Stimulated activated naive CD8-positive, alpha-beta T cell treated with anti-CD3 and anti-CD28 coated beads, Interleukin-15, Interleukin-2, amounts not matched to agents 100 ng/mL and 50 ng/mL, for 24 hours (primary cell): ENCODE measurements at regions not wholly inside any gene's neighbourhood (a gene's known extent, or its start where the extent isn't known, plus 50 kb on each side); places are given as distances from the start of the nearest gene placed in this dataset.

ENCODE experiments used
- H3K27ac Mint-ChIP-seq: one replicate; pipeline ENCODE4 v1.8.0; 2021; ENCODE audit warnings: mild to moderate bottlenecking, mixed read lengths
- H3K27me3 Mint-ChIP-seq: one replicate; pipeline ENCODE4 v1.8.0; 2021; ENCODE audit warnings: mixed read lengths
- H3K36me3 Mint-ChIP-seq: one replicate; pipeline ENCODE4 v1.8.0; 2021; ENCODE audit warnings: low read depth, mixed read lengths
- H3K4me1 Mint-ChIP-seq: one replicate; pipeline ENCODE4 v1.8.0; 2021; ENCODE audit warnings: low read depth, mixed read lengths
- H3K4me3 Mint-ChIP-seq: one replicate; pipeline ENCODE4 v1.8.0; 2021; ENCODE audit warnings: mild to moderate bottlenecking, mixed read lengths
- H3K9me3 Mint-ChIP-seq: one replicate; pipeline ENCODE4 v1.8.0; 2021; ENCODE audit warnings: mixed read lengths

DNA sequence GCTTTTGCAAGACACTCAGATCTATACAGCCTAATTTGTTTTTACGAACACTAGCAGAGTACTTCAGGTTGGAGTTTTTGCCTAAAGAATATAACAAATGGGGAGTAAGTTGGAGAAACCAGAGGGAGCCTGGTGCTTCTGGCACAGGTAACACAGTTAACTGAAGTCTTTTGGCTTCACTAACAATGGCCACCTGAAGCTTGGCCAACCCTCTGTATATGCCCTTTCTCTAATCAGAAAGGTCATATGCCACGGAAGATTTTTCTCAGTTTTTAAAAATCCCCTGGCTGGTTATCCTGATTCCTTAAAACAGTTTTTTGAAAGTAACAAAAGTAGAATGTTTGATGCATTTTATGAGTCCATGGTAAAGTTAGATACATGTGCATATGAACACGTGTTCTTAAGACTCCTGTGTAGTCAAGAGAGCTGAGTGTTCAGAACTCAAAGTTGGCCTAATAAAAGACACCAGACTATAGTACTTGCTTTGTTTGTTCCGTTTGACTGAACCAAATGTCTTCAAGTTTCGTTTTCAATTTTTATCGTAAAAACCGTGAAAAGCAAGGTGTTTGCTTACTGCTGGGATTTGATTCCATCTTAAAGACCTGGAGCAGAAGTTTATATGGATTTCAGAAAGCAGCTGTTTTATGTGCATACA lies 137.5 kb downstream of the KCNRG start:
- H3K9me3 Mint-ChIP-seq, result no peaks in the 10 kb centered on the region
- H3K4me3 Mint-ChIP-seq, result peak overlapping the region; percentile 37
- no peaks in the 10 kb centered on the region for H3K36me3 Mint-ChIP-seq
- no peaks in the 10 kb centered on the region for H3K27me3 Mint-ChIP-seq
- H3K4me1 Mint-ChIP-seq, result peaks cover 15% of the 10 kb centered on the region
- H3K27ac Mint-ChIP-seq, result peak overlapping the region; percentile 47

- Mint-ChIP-seq H3K9me3 (no peaks in the 10 kb centered on the region), H3K27ac (no peak overlapping the region), H3K36me3 (no peaks in the 10 kb centered on the region), H3K4me3 (peak overlapping the region; percentile 14), H3K27me3 (no peaks in the 10 kb centered on the region), H3K4me1 (peaks cover 15% of the 10 kb centered on the region)
Observed at GRCh38 chr13:50153401-50153800, 138.2 kb downstream of the KCNRG start.

GRCh38 chr13:50153876-50154275 lies 138.6 kb downstream of the KCNRG start:
- Mint-ChIP-seq H3K4me3 (no peak overlapping the region), H3K4me1 (peaks cover 15% of the 10 kb centered on the region), H3K36me3 (no peaks in the 10 kb centered on the region)

DNA sequence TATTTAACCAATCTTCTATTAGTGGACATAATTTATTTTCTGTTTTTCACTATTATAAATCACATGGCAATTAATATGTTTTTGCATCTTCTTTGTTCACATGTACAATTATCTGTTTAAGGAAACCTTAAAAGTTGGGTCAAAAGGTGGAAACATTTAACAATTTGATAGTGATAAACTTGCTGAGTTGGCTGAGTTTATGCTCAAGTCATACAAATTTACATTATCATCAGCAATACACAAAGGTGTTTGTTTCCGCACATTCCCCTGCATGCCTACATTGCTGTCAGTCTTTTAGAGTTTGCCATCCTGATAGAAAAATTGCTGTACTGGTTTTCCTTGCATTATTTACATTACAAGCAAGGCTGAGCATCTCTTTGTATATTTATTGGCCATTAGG lies 139.5 kb downstream of the KCNRG start:
- no peaks in the 10 kb centered on the region for H3K36me3 Mint-ChIP-seq
- no peaks in the 10 kb centered on the region for H3K9me3 Mint-ChIP-seq
- no peak overlapping the region for H3K27ac Mint-ChIP-seq
- H3K4me1 Mint-ChIP-seq, result peaks cover 15% of the 10 kb centered on the region
- H3K4me3 Mint-ChIP-seq, result no peak overlapping the region
- no peaks in the 10 kb centered on the region for H3K27me3 Mint-ChIP-seq

More at GRCh38 chr13:50153876-50154275, 138.6 kb downstream of the KCNRG start:
- Mint-ChIP-seq H3K9me3 (no peaks in the 10 kb centered on the region), H3K27me3 (no peaks in the 10 kb centered on the region), H3K27ac (no peak overlapping the region)

- Mint-ChIP-seq H3K27ac (no peak overlapping the region), H3K27me3 (no peaks in the 10 kb centered on the region), H3K36me3 (no peaks in the 10 kb centered on the region), H3K4me3 (no peak overlapping the region), H3K4me1 (peaks cover 15% of the 10 kb centered on the region), H3K9me3 (no peaks in the 10 kb centered on the region)
Observed at GRCh38 chr13:50156140-50156539, 140.9 kb downstream of the KCNRG start.

- no peak overlapping the region for H3K27ac Mint-ChIP-seq
- H3K4me3 Mint-ChIP-seq, result no peak overlapping the region
- H3K36me3 Mint-ChIP-seq, result no peaks in the 10 kb centered on the region
- H3K9me3 Mint-ChIP-seq, result no peaks in the 10 kb centered on the region
- H3K4me1 Mint-ChIP-seq, result peaks cover 15% of the 10 kb centered on the region
- H3K27me3 Mint-ChIP-seq, result no peaks in the 10 kb centered on the region
Observed at GRCh38 chr13:50156561-50157127, 141.4 kb downstream of the KCNRG start.

- Mint-ChIP-seq H3K36me3 (no peaks in the 10 kb centered on the region), H3K4me3 (no peak overlapping the region), H3K9me3 (no peaks in the 10 kb centered on the region), H3K27ac (no peak overlapping the region), H3K27me3 (peaks cover 1% of the 10 kb centered on the region), H3K4me1 (no peaks in the 10 kb centered on the region)
Observed at GRCh38 chr13:50158385-50159165, 143.3 kb downstream of the KCNRG start.

GRCh38 chr13:50159607-50160006 lies 144.4 kb downstream of the KCNRG start:
- H3K27me3 Mint-ChIP-seq, result peaks cover 6% of the 10 kb centered on the region
- no peak overlapping the region for H3K4me3 Mint-ChIP-seq
- H3K36me3 Mint-ChIP-seq, result no peaks in the 10 kb centered on the region
- H3K27ac Mint-ChIP-seq, result no peak overlapping the region
- no peaks in the 10 kb centered on the region for H3K9me3 Mint-ChIP-seq
- H3K4me1 Mint-ChIP-seq, result no peaks in the 10 kb centered on the region

GRCh38 chr13:50161052-50161451 lies 145.8 kb downstream of the KCNRG start:
- Mint-ChIP-seq H3K27ac (no peak overlapping the region), H3K4me1 (no peaks in the 10 kb centered on the region), H3K4me3 (no peak overlapping the region), H3K9me3 (peaks cover under 1% of the 10 kb centered on the region), H3K36me3 (no peaks in the 10 kb centered on the region), H3K27me3 (peaks cover 6% of the 10 kb centered on the region)

- peaks cover 9% of the 10 kb centered on the region for H3K27me3 Mint-ChIP-seq
- no peak overlapping the region for H3K4me3 Mint-ChIP-seq
- no peak overlapping the region for H3K27ac Mint-ChIP-seq
- no peaks in the 10 kb centered on the region for H3K36me3 Mint-ChIP-seq
- peaks cover 3% of the 10 kb centered on the region for H3K9me3 Mint-ChIP-seq
- H3K4me1 Mint-ChIP-seq, result no peaks in the 10 kb centered on the region
Observed at GRCh38 chr13:50162001-50162400, 146.8 kb downstream of the KCNRG start.

DNA sequence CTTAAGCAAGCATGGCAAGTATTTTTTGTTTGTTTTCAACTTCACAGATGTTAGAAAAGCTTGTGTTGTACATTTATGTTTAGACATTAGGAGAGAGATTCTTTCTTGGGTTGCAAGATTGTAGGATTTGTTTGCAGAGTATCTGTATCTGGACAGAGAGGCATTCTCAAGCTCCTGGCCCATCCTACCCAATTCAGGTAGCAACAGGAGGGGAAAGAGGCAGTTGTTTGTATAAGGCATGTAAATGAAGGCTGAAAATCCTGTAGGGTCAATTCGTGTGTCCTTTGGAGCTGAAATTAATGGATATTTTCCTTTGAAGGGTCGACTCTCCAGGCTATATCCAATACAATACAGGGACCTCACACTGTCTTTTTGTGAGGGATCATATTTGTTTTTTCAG lies 147.3 kb downstream of the KCNRG start:
- Mint-ChIP-seq H3K27ac (no peak overlapping the region), H3K4me3 (no peak overlapping the region), H3K9me3 (peaks cover 3% of the 10 kb centered on the region), H3K27me3 (peaks cover 9% of the 10 kb centered on the region), H3K4me1 (peaks cover 4% of the 10 kb centered on the region), H3K36me3 (no peaks in the 10 kb centered on the region)

GRCh38 chr13:50167224-50167947 lies 152.1 kb downstream of the KCNRG start:
- peaks cover 9% of the 10 kb centered on the region for H3K27me3 Mint-ChIP-seq
- H3K27ac Mint-ChIP-seq, result no peak overlapping the region
- H3K4me3 Mint-ChIP-seq, result no peak overlapping the region
- H3K4me1 Mint-ChIP-seq, result peaks cover 9% of the 10 kb centered on the region
- no peaks in the 10 kb centered on the region for H3K36me3 Mint-ChIP-seq
- H3K9me3 Mint-ChIP-seq, result peaks cover 3% of the 10 kb centered on the region

DNA sequence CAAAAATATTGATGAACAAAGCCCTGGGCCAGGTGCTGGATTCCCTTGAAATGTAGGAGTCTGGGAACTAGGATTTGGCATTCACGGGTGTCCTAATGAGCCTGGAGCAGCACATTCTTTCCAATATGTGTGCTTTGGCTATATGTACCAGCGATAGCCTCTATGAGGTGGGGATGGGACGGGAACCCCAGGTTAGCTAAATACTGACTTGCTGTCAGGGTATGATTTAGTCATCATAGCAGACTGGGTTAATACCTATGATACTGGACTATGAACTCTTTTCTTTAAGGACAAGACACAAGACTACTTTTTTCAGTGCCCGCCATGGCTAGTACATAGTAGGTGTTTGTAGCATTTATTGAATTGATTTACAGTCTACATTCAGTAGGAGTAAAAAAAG lies 152.7 kb downstream of the KCNRG start:
- H3K4me3 Mint-ChIP-seq, result no peak overlapping the region
- H3K4me1 Mint-ChIP-seq, result peaks cover 9% of the 10 kb centered on the region
- H3K27me3 Mint-ChIP-seq, result peaks cover 9% of the 10 kb centered on the region
- peaks cover 3% of the 10 kb centered on the region for H3K9me3 Mint-ChIP-seq
- H3K27ac Mint-ChIP-seq, result no peak overlapping the region
- no peaks in the 10 kb centered on the region for H3K36me3 Mint-ChIP-seq

DNA sequence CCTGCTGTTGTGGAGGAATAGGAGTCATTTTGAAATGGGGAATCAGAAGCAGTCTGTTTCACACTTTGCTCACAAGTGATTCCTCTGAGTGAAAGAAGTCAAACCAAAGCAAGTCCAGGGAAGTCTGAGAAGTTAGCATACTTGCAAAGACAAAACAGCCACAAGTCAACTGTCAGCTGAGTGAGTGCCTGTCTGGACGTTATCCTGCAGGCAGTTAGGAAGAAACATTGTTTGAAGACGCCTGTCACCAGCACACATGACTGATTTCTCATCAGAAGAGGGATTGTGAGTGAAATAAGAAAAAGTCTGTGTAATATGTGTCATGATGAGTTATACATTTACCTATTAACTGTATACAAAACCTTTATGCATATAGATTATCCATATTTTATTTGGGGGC lies 153.5 kb downstream of the KCNRG start:
- Mint-ChIP-seq H3K27ac (no peak overlapping the region), H3K4me1 (peaks cover 9% of the 10 kb centered on the region), H3K4me3 (no peak overlapping the region), H3K27me3 (peaks cover 6% of the 10 kb centered on the region), H3K36me3 (no peaks in the 10 kb centered on the region), H3K9me3 (peaks cover 3% of the 10 kb centered on the region)
